ENCODE measurements at regions not wholly inside any gene's neighbourhood (a gene's known extent, or its start where the extent isn't known, plus 50 kb on each side); places are given as distances from the start of the nearest gene placed in this dataset.

DNA sequence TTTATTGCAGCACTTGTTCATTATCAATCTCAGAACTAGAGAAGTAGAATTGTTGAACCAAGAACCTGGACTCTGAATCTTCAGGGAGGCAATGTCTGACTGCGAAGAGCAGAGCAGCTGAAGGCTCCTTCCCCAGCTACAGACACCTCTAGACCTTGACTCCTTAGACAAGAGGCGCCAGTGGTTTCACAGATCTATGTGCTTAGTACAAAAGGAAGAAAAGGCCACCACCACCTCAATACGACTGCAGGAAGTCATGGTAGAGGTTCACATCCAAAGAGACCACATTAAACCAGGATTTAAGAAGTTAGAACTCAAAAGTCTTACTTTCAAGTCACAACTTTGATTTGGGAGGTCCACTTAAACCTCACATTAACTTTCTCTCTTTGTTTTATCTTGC is 158.1 kb upstream of the VRK2 start:
- Histone ChIP-seq H3K36me3 (no peaks in the 10 kb centered on the region), H3K27me3 (no peaks in the 10 kb centered on the region), H3K27ac (no peak overlapping the region), H3K4me1 (ENCODE audit: control insufficient read depth in 1 of 2, insufficient read depth in 1 of 2, low read depth in 1 of 2, low read length in 1 of 2) (no peaks in the 10 kb centered on the region), H3K4me3 (ENCODE audit: low read depth in 1 of 2, low read length in 1 of 2) (no peak overlapping the region), H3K9me3 (no peaks in the 10 kb centered on the region)
- TF ChIP-seq, protein P1, sequence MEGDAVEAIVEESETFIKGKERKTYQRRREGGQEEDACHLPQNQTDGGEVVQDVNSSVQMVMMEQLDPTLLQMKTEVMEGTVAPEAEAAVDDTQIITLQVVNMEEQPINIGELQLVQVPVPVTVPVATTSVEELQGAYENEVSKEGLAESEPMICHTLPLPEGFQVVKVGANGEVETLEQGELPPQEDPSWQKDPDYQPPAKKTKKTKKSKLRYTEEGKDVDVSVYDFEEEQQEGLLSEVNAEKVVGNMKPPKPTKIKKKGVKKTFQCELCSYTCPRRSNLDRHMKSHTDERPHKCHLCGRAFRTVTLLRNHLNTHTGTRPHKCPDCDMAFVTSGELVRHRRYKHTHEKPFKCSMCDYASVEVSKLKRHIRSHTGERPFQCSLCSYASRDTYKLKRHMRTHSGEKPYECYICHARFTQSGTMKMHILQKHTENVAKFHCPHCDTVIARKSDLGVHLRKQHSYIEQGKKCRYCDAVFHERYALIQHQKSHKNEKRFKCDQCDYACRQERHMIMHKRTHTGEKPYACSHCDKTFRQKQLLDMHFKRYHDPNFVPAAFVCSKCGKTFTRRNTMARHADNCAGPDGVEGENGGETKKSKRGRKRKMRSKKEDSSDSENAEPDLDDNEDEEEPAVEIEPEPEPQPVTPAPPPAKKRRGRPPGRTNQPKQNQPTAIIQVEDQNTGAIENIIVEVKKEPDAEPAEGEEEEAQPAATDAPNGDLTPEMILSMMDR (IDR thresholded peaks at IDR 0.05), result no peak

DNA sequence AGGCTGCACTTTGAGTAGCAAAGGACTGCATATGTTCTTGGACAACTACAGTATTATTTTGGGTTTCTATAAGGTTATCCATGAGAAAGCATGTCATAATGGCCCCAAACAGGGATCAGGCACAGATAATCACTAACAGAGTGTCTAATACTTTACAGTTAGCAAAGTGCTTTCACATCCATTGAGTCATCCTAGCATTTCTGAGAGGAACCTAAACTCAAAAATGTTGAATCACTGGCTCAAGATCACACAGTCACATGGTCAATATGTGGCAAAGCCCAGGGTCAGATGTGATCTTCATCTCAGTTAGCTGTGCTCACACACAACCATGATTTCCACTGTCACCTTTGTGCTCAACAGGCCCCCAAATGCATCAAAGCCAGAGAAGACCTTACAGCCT is 156.1 kb upstream of the VRK2 start:
- H3K4me1 ChIP-seq (ENCODE audit: control insufficient read depth in 1 of 2, insufficient read depth in 1 of 2, low read depth in 1 of 2, low read length in 1 of 2), result no peaks in the 10 kb centered on the region
- H3K27me3 ChIP-seq, result no peaks in the 10 kb centered on the region
- H3K9me3 ChIP-seq, result no peaks in the 10 kb centered on the region
- H3K4me3 ChIP-seq (ENCODE audit: low read depth in 1 of 2, low read length in 1 of 2), result no peak overlapping the region
- no peak overlapping the region for H3K27ac ChIP-seq
- TF ChIP-seq, protein P1 (IDR thresholded peaks at IDR 0.05), result no peak
- no peaks in the 10 kb centered on the region for H3K36me3 ChIP-seq

DNA sequence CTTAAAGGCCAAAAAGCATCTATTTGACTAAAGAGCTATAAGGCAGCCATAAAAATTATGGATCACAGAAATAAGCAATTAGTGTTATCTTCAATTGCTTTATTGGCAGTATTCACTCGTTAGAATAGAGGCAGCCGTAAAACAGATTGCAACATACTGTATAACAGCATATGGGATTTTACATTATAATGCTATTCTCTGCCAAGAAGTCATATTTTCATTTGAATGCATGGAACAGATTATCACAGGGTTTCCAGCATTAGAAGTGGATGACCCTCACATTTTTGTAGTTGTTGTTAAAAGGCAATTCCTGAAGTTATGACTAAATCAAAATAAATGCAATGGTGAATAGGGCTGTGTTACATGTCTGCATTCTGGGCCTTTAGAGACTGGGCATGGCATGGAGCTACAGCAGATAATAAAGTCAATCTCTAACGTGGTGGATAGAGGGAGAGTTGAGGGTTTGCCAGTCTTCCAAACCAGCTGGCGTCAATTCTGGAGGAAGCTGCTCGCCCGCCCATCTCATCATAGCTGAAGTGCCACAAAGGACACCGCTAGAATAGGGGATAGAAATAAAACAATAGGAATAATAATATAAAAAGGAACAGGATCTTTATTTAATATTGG is 155.4 kb upstream of the VRK2 start:
- H3K27ac ChIP-seq, result no peak overlapping the region
- no peaks in the 10 kb centered on the region for H3K4me1 ChIP-seq (ENCODE audit: control insufficient read depth in 1 of 2, insufficient read depth in 1 of 2, low read depth in 1 of 2, low read length in 1 of 2)
- no peaks in the 10 kb centered on the region for H3K36me3 ChIP-seq

DNA sequence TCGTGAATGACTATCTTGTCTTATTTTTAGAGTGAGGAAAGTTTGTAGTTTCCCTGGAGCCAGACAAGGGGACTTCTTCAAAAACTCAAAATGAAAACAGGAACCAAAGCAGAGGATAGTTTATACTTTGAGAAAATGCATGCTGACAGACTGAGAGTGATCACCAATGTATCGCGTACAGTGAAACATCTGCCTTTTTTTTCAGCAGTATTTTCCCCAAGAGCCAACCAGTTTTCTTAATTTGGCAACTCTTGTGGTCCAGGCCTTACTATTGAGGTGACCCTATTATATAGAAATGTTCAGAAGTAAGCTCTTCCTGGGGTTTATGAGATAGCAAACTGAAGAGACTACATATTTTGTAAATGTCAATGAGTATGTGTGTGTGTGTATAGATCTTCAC is 153.7 kb upstream of the VRK2 start:
- TF ChIP-seq, protein P1 (IDR thresholded peaks at IDR 0.05), result no peak
- Histone ChIP-seq H3K4me3 (ENCODE audit: low read depth in 1 of 2, low read length in 1 of 2) (no peak overlapping the region), H3K9me3 (no peaks in the 10 kb centered on the region), H3K4me1 (ENCODE audit: control insufficient read depth in 1 of 2, insufficient read depth in 1 of 2, low read depth in 1 of 2, low read length in 1 of 2) (no peaks in the 10 kb centered on the region), H3K27ac (no peak overlapping the region), H3K27me3 (no peaks in the 10 kb centered on the region), H3K36me3 (no peaks in the 10 kb centered on the region)

More for the DNA sequence above, 155.4 kb upstream of the VRK2 start:
- Histone ChIP-seq H3K4me3 (ENCODE audit: low read depth in 1 of 2, low read length in 1 of 2) (no peak overlapping the region), H3K9me3 (no peaks in the 10 kb centered on the region), H3K27me3 (no peaks in the 10 kb centered on the region)
- TF ChIP-seq, protein P1 (IDR thresholded peaks at IDR 0.05), result no peak

GRCh38 chr2:57893347-57893746 is 153.3 kb upstream of the VRK2 start:
- Histone ChIP-seq H3K4me3 (ENCODE audit: low read depth in 1 of 2, low read length in 1 of 2) (no peak overlapping the region), H3K36me3 (no peaks in the 10 kb centered on the region)
- TF ChIP-seq, protein P1 (IDR thresholded peaks at IDR 0.05), result no peak

More at GRCh38 chr2:57893347-57893746, 153.3 kb upstream of the VRK2 start:
- Histone ChIP-seq H3K27ac (no peak overlapping the region), H3K9me3 (no peaks in the 10 kb centered on the region), H3K4me1 (ENCODE audit: control insufficient read depth in 1 of 2, insufficient read depth in 1 of 2, low read depth in 1 of 2, low read length in 1 of 2) (no peaks in the 10 kb centered on the region), H3K27me3 (no peaks in the 10 kb centered on the region)

Data from neutrophil (primary cell).